ENCODE measurements at regions not wholly inside any gene's neighbourhood (a gene's known extent, or its start where the extent isn't known, plus 50 kb on each side); places are given as distances from the start of the nearest gene placed in this dataset.

DNA sequence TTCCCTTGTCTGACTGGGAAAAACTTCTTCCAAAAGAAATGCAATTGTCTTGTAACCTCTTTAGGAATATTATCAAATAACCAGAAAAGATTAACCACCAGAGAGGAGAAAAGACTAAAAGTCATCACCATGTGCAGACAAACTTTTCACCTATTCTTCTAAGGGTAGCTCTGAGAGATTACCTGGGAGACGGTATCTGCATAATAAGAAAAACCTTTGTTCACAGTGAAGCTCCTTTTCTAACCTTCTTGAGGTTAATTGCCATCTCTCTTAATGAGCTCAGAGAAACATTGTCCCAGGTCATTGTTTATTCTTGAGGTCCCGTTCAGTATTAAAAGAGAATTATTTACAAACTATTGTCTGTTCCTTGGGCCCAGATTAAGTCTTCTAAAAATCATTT is 1091.2 kb upstream of the LRRTM1 start:
- TF ChIP-seq EZH2 (IDR thresholded peaks at IDR 0.05; ENCODE audit: low read length, unreplicated experiment) (no peak), EZH2phosphoT487 (IDR thresholded peaks at IDR 0.05; ENCODE audit: borderline replicate concordance, low read length) (no peak)
- TF ChIP-seq, protein P1, sequence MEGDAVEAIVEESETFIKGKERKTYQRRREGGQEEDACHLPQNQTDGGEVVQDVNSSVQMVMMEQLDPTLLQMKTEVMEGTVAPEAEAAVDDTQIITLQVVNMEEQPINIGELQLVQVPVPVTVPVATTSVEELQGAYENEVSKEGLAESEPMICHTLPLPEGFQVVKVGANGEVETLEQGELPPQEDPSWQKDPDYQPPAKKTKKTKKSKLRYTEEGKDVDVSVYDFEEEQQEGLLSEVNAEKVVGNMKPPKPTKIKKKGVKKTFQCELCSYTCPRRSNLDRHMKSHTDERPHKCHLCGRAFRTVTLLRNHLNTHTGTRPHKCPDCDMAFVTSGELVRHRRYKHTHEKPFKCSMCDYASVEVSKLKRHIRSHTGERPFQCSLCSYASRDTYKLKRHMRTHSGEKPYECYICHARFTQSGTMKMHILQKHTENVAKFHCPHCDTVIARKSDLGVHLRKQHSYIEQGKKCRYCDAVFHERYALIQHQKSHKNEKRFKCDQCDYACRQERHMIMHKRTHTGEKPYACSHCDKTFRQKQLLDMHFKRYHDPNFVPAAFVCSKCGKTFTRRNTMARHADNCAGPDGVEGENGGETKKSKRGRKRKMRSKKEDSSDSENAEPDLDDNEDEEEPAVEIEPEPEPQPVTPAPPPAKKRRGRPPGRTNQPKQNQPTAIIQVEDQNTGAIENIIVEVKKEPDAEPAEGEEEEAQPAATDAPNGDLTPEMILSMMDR (conservative IDR thresholded peaks at IDR 0.05; ENCODE audit: low read depth, low read length): no peak
